Panc1 (cell line): ENCODE measurements at regions not wholly inside any gene's neighbourhood (a gene's known extent, or its start where the extent isn't known, plus 50 kb on each side); places are given as distances from the start of the nearest gene placed in this dataset.

ENCODE experiments used
- ATAC-seq: fragments of 200-7000 bp; cut with Tn5 transposase; 2 replicates; pipeline ENCODE4 v1.9.1; 2020; ENCODE audit warnings: mild to moderate bottlenecking, moderate library complexity
- BruUV-seq: library from RNA; stranded (reverse); fragments of 400-500 nt; replicated peaks from 2 replicates; lab custom pipeline; 2021; lab: Mats Ljungman, UMichigan
- CTCF ChIA-PET: fragments of 300-600 bp; sonication (Branson Sonifier 250); formaldehyde crosslinking; loops from one replicate; lab custom pipeline; 2022; ENCODE audit warnings: antibody characterized with exemption; lab: Charles Lee
- POLR2A ChIA-PET: fragments of 300-600 bp; sonication (Branson Sonifier 250); formaldehyde crosslinking; loops from one replicate; lab custom pipeline; 2022; ENCODE audit warnings: antibody characterized with exemption; lab: Charles Lee
- DNase-seq: peaks from one replicate; pipeline ENCODE4 v3.0.0-alpha.2; 2010; ENCODE audit warnings: low read depth, low spot score
- H3K27ac ChIP-seq: 2 replicates; pipeline ENCODE4 v1.5.1; 2011; ENCODE audit warnings: mild to moderate bottlenecking, low read length, inconsistent platforms
- H3K27me3 ChIP-seq: fragments of 200-500 bp; sonication (Bioruptor generic); 2 replicates; pipeline ENCODE4 v1.6.0; 2014; ENCODE audit warnings: low read length, inconsistent platforms; ENCODE audit not compliant: control insufficient read depth, insufficient read depth
- H3K36me3 ChIP-seq: fragments of 200-500 bp; sonication (Bioruptor generic); 2 replicates; pipeline ENCODE4 v1.5.1; 2014; ENCODE audit warnings: inconsistent platforms, mild to moderate bottlenecking, low read length, moderate library complexity; ENCODE audit not compliant: control insufficient read depth, insufficient read depth
- H3K4me1 ChIP-seq: 2 replicates; pipeline ENCODE4 v1.5.1; 2011; ENCODE audit warnings: inconsistent platforms, mild to moderate bottlenecking, low read length, moderate library complexity; ENCODE audit not compliant: control insufficient read depth, insufficient read depth
- H3K4me3 ChIP-seq, 2 experiments: 2 replicates each; pipeline ENCODE4 v1.5.1; 2011 to 2012; ENCODE audit warnings: low read depth in 2 of 2, low read length in 2 of 2, mild to moderate bottlenecking in 2 of 2, inconsistent platforms in 1 of 2, moderate library complexity in 1 of 2
- H3K9me3 ChIP-seq: fragments of 200-500 bp; sonication (Bioruptor generic); 2 replicates; pipeline ENCODE4 v1.5.1; 2014; ENCODE audit warnings: low read depth, mild to moderate bottlenecking, inconsistent platforms, low read length, moderate library complexity; ENCODE audit not compliant: control insufficient read depth, insufficient read depth
- POLR2AphosphoS5 ChIP-seq: IDR thresholded peaks from 2 replicates; pipeline ENCODE4 v1.6.1; 2012; ENCODE audit warnings: mild to moderate bottlenecking, low read depth, low read length, moderate library complexity
- SIN3A ChIP-seq: IDR thresholded peaks from 2 replicates; pipeline ENCODE4 v1.6.1; 2012; ENCODE audit warnings: low read depth, mild to moderate bottlenecking, low read length, moderate library complexity, borderline replicate concordance; ENCODE audit not compliant: insufficient read depth
- TCF7L2 ChIP-seq: IDR thresholded peaks from 2 replicates; pipeline ENCODE4 v1.6.1; 2011; ENCODE audit warnings: mild to moderate bottlenecking, low read depth, low read length, inconsistent platforms
- in situ Hi-C: cut with HindIII; loops from 2 replicates; pipeline ENCODE4 v1.10.0; 2016; ENCODE audit warnings: low sequenced_read_pairs, low pct_unique_long_range_greater_than_20kb
- intact Hi-C: fragments of 100-400 bp; cut with micrococcal nuclease; formaldehyde crosslinking; loops from one replicate; pipeline ENCODE4 v1.10.0; 2022; ENCODE audit not compliant: unreplicated experiment
- TF ChIP-seq, protein P1 (sequence below), 2 experiments: IDR thresholded peaks; 2 replicates each; pipeline ENCODE4 v1.6.1; 2011 to 2012; ENCODE audit warnings: low read depth in 2 of 2, control low read depth in 1 of 2, low read length in 1 of 2, mild to moderate bottlenecking in 1 of 2, moderate library complexity in 1 of 2; ENCODE audit not compliant: insufficient read depth in 1 of 2
- TF ChIP-seq, protein P2 (sequence below): fragments of 450-650 bp; IDR thresholded peaks from 2 replicates; pipeline ENCODE4 v1.5.1; 2017; ENCODE audit warnings: mild to moderate bottlenecking

DNA sequence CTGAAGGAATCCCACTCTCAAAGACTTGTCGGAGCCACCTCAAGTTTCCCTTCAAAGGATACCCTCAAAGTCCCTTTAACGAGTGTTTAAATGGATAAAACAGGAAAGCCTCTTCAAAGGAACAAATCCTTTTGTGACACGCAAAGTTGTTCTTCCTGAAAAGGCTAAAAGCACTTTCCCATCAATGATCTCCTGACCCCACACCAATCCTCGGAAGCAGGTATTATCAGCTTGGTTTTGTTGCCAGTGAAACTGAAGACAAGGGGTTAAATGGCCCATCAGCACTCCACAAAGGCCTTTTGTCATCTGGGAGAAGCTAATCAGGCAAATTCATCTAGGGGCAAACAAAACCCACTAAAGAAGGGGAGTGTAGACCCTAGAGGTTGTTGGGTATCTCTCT is 418.0 kb upstream of the ID2 start:
- intact Hi-C loops: no loop called here
- Histone ChIP-seq H3K27me3 (no peaks in the 10 kb centered on the region), H3K27ac (no peak overlapping the region), H3K4me1 (no peaks in the 10 kb centered on the region), H3K9me3 (no peaks in the 10 kb centered on the region), H3K36me3 (no peaks in the 10 kb centered on the region), H3K4me3 (no peak overlapping the region)
- TF ChIP-seq SIN3A: no peak
- TF ChIP-seq, protein P1, sequence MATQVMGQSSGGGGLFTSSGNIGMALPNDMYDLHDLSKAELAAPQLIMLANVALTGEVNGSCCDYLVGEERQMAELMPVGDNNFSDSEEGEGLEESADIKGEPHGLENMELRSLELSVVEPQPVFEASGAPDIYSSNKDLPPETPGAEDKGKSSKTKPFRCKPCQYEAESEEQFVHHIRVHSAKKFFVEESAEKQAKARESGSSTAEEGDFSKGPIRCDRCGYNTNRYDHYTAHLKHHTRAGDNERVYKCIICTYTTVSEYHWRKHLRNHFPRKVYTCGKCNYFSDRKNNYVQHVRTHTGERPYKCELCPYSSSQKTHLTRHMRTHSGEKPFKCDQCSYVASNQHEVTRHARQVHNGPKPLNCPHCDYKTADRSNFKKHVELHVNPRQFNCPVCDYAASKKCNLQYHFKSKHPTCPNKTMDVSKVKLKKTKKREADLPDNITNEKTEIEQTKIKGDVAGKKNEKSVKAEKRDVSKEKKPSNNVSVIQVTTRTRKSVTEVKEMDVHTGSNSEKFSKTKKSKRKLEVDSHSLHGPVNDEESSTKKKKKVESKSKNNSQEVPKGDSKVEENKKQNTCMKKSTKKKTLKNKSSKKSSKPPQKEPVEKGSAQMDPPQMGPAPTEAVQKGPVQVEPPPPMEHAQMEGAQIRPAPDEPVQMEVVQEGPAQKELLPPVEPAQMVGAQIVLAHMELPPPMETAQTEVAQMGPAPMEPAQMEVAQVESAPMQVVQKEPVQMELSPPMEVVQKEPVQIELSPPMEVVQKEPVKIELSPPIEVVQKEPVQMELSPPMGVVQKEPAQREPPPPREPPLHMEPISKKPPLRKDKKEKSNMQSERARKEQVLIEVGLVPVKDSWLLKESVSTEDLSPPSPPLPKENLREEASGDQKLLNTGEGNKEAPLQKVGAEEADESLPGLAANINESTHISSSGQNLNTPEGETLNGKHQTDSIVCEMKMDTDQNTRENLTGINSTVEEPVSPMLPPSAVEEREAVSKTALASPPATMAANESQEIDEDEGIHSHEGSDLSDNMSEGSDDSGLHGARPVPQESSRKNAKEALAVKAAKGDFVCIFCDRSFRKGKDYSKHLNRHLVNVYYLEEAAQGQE (IDR thresholded peaks at IDR 0.05; ENCODE audit: insufficient read depth in 1 of 2, low read depth in 2 of 2, low read length in 1 of 2): no peak
- TF ChIP-seq POLR2AphosphoS5: no peak
- TF ChIP-seq, protein P2, sequence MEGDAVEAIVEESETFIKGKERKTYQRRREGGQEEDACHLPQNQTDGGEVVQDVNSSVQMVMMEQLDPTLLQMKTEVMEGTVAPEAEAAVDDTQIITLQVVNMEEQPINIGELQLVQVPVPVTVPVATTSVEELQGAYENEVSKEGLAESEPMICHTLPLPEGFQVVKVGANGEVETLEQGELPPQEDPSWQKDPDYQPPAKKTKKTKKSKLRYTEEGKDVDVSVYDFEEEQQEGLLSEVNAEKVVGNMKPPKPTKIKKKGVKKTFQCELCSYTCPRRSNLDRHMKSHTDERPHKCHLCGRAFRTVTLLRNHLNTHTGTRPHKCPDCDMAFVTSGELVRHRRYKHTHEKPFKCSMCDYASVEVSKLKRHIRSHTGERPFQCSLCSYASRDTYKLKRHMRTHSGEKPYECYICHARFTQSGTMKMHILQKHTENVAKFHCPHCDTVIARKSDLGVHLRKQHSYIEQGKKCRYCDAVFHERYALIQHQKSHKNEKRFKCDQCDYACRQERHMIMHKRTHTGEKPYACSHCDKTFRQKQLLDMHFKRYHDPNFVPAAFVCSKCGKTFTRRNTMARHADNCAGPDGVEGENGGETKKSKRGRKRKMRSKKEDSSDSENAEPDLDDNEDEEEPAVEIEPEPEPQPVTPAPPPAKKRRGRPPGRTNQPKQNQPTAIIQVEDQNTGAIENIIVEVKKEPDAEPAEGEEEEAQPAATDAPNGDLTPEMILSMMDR: no peak
- no peak for TF ChIP-seq TCF7L2
- in situ Hi-C loops: no loop called here
- BruUV-seq: no TSS peak
- DNase-seq: no peak
- ATAC-seq: no peak
- ChIA-PET POLR2A (no interaction called here), CTCF (no interaction called here)

DNA sequence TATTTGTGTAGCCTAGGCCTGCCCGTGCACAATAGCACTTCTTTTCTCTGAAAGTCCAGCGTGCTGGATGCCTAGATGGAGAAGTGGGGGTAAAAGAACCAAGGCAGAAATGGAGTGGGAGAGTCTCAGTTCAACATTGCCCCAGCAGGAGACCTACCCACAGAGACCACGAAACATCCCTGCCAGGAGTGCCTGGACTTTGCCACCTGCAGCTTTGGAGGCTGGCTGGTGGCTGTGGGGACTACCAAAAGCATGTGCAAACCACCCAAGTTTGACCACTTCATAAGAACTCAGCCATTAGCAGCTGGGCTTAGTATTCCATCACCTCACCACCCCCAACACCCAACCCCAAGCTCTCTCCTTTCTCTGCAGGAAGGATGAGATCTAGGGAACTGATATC is 416.9 kb upstream of the ID2 start:
- ATAC-seq (no peak), DNase-seq (no peak)
- Histone ChIP-seq H3K4me1 (no peaks in the 10 kb centered on the region), H3K36me3 (no peaks in the 10 kb centered on the region), H3K9me3 (no peaks in the 10 kb centered on the region), H3K27ac (no peak overlapping the region), H3K4me3 (no peak overlapping the region), H3K27me3 (no peaks in the 10 kb centered on the region)
- TF ChIP-seq TCF7L2 (no peak), SIN3A (no peak), POLR2AphosphoS5 (no peak)
- TF ChIP-seq, protein P1 (IDR thresholded peaks at IDR 0.05; ENCODE audit: insufficient read depth in 1 of 2, low read depth in 2 of 2, low read length in 1 of 2): no peak
- TF ChIP-seq, protein P2: no peak
- ChIA-PET CTCF (no interaction called here), POLR2A (no interaction called here)
- intact Hi-C loops (no loop called here), in situ Hi-C loops (no loop called here)
- BruUV-seq: no TSS peak
